Mucosa of descending colon (tissue), 3 donors: ENCODE measurements at regions not wholly inside any gene's neighbourhood (a gene's known extent, or its start where the extent isn't known, plus 50 kb on each side); places are given as distances from the start of the nearest gene placed in this dataset.
"Not testable (repeated sequence)": the region's sequence is repeated elsewhere in the genome, so short reads cannot be mapped to it uniquely, and the experiment has no call there.

Experiments
- ATAC-seq: fragments of 200-7000 bp; cut with Tn5 transposase; one replicate; pipeline ENCODE4 v1.9.1; 2020; ENCODE audit warnings: mild to moderate bottlenecking, moderate library complexity
- DNase-seq, 3 donors: peaks; one replicate each; pipeline ENCODE4 v3.0.0-alpha.2; 2020
- H3K36me3 ChIP-seq: fragments of 200-600 bp; one replicate; pipeline ENCODE4 v1.8.0; 2021; ENCODE audit warnings: low read depth, mild to moderate bottlenecking
- H3K4me1 ChIP-seq: fragments of 200-600 bp; one replicate; pipeline ENCODE4 v1.8.0; 2021; ENCODE audit warnings: low read depth, mild to moderate bottlenecking
- H3K4me3 ChIP-seq: fragments of 200-600 bp; one replicate; pipeline ENCODE4 v1.8.0; 2021; ENCODE audit warnings: mild to moderate bottlenecking
- H3K9me3 ChIP-seq: fragments of 200-600 bp; one replicate; pipeline ENCODE4 v1.8.0; 2021; ENCODE audit warnings: mild to moderate bottlenecking
- CTCF ChIP-seq: fragments of 200-600 bp; IDR thresholded peaks from one replicate; pipeline ENCODE4 v1.8.0; 2022; ENCODE audit warnings: antibody characterized with exemption, mild to moderate bottlenecking
- intact Hi-C, 2 donors: fragments of 100-400 bp; cut with DNase I in 1 of 2; cut with micrococcal nuclease in 1 of 2; formaldehyde crosslinking; loops; one replicate each; pipeline versions ENCODE4 v1.11.0 to v1.11.1; 2022; cut with DNase I, micrococcal nuclease
- donor health status: DM: no; HTN: no; CAD: no; lungs with moderate emphysema.
- donor health status: DM: no; HTN: no; CAD: no.
- donor health status: DM: no; HTN: yes; CAD: no.

DNA sequence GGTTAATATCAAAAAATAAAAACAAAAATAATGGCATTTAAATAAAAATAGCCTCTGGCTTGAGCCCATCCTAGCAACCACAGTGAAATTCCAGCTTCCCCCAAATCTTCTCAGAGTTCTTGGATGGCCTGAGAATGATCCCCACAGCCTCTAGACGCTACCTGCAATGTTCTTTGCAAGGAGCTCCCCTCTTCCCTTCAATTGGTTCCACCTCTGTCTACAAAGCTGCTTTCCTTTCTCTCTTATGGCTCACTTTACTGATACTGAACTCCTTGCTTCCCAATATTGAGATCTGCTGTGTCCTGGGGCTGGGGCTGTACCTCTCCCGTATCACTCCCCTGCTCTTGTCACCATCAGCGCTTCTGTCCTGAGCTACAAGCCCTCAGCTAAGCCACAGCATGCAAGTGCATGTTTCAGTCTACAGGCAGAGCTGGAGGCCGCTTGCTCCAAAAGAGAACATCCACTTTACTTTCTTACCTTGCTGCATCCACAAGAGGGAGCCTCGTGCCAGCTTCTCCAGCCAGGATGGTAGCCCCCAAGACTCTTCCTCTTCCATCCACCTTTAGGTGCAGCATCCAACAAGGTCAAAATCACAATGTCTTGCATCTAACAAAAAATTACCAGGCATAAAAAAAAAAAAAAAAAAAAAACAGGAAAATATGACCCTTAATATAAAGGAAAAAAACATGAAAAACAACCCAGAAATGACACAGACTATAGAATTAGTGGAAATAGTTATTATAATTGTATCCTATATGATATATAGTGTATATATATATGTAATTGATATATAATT is 57.4 kb upstream of the PRSS3 start:
- H3K4me1 ChIP-seq, result peaks cover 4% of the 10 kb centered on the region
- H3K9me3 ChIP-seq, result no peaks in the 10 kb centered on the region
- TF ChIP-seq CTCF, result peak; percentile 45
- H3K36me3 ChIP-seq, result no peaks in the 10 kb centered on the region
- intact Hi-C loops, result no loop called here
- DNase-seq, result peak in 2 of 3 donors; percentile 52 to 75
- ATAC-seq, result peak; percentile 58
- H3K4me3 ChIP-seq, result no peak overlapping the region

DNA sequence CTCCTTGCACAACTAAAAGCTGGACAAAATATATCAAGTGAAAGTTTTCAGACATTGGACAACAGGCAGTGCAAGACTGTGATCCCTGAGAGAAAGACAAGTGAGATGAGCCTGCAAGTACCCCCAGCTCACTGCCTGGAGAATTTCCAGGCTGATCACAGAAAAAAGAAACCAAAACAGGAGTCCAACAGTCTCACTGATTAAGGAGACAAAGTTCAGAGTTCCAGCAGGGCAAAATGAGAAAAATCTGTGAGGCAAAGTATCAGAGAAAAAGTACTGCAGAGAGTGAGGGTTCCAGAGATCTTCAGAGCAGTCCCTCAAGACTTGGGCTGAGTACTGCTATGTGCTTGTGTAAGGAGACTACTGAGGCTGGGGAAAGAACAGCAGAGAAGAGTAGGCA is 56.0 kb upstream of the PRSS3 start:
- no peak for TF ChIP-seq CTCF
- intact Hi-C loops, result no loop called here
- ATAC-seq (no peak), DNase-seq (no peak)
- Histone ChIP-seq H3K4me1 (peaks cover 4% of the 10 kb centered on the region), H3K9me3 (no peaks in the 10 kb centered on the region), H3K4me3 (no peak overlapping the region), H3K36me3 (no peaks in the 10 kb centered on the region)

DNA sequence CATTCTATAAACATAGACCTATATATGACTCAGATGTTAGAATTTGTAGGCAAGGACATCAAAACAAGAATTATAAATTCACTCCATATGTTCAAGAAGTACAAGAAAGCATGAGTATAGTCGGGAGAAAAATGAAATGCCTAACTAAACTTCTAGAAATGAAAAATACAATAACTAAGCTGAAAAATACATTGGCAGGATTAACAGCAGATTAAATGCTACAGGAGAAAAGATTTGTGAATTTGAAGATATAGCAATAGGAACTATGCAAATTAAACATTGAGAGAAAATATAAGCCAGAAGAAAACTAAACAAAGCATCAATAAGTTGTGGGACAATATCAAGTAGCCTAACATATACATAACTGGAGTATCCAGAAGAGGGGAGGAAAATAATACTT is 55.3 kb upstream of the PRSS3 start:
- ATAC-seq (no peak), DNase-seq (no peak)
- no peaks in the 10 kb centered on the region for H3K9me3 ChIP-seq
- intact Hi-C loops, result no loop called here
- peaks cover 4% of the 10 kb centered on the region for H3K4me1 ChIP-seq
- TF ChIP-seq CTCF, result no peak
- H3K36me3 ChIP-seq, result no peaks in the 10 kb centered on the region
- no peak overlapping the region for H3K4me3 ChIP-seq

DNA sequence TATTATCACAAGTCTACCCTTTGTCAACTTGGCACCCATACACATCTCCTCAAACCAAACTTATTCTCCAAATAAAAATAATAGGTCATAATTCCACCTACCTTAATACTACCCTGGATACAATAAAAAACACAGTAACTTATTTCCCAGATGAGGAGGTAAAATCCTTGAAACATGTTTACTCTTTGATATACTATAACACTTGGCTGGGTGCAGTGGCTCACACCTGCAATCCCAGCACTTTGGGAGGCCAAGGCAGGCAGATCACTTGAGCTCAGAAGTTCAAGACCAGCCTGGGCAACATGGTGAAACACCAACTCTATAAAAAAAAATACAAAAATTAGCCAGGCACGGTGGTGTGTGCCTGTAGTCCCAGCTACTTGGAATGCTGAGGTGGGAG is 54.4 kb upstream of the PRSS3 start:
- H3K36me3 ChIP-seq, H3K4me3 ChIP-seq, H3K4me1 ChIP-seq, DNase-seq, ATAC-seq, intact Hi-C loops, H3K9me3 ChIP-seq: not testable (repeated sequence)

DNA sequence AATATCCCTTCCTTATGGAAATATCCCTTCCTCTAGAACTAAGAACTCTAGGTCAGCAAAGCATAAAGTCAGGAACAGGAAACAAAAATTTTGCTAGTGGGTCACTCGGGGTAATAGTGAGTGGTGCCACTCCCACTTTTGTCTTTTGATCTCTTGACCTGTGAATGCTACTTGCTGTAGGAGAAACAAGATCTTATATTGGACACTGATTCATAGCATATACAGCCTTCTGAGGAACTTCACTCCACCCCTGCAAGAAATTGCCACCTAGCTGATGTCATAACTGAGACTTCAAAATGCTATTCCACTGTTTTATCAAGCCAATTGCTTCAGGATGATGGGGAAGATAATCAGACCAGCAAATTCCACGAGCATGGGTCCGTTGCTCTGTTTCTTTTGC is 53.3 kb upstream of the PRSS3 start:
- intact Hi-C loops, result no loop called here
- no peak for DNase-seq
- TF ChIP-seq CTCF, result no peak
- no peaks in the 10 kb centered on the region for H3K9me3 ChIP-seq
- ATAC-seq, result peak; percentile 91
- no peaks in the 10 kb centered on the region for H3K36me3 ChIP-seq
- H3K4me3 ChIP-seq, result no peak overlapping the region
- H3K4me1 ChIP-seq, result peaks cover 4% of the 10 kb centered on the region

- Histone ChIP-seq H3K4me3 (no peak overlapping the region), H3K9me3 (no peaks in the 10 kb centered on the region), H3K4me1 (peaks cover 4% of the 10 kb centered on the region), H3K36me3 (no peaks in the 10 kb centered on the region)
- ATAC-seq (peak; percentile 51), DNase-seq (no peak)
- intact Hi-C loops, result no loop called here
- no peak for TF ChIP-seq CTCF
These were observed 52.8 kb upstream of the PRSS3 start for GRCh38 chr9:33742519-33742918.
